AG04449 (cell line): ENCODE measurements at regions not wholly inside any gene's neighbourhood (a gene's known extent, or its start where the extent isn't known, plus 50 kb on each side); places are given as distances from the start of the nearest gene placed in this dataset.
"Not testable (repeated sequence)": the region's sequence is repeated elsewhere in the genome, so short reads cannot be mapped to it uniquely, and the experiment has no call there.

ENCODE experiments used
- CTCF ChIA-PET: fragments of 350-600 bp; formaldehyde crosslinking; extraction: SDS; loops from one replicate; lab custom pipeline; 2021; ENCODE audit warnings: antibody characterized with exemption; lab: Yijun Ruan, JAX
- POLR2A ChIA-PET: fragments of 400-600, 350-600 bp; formaldehyde crosslinking; extraction: SDS; loops from one replicate; lab custom pipeline; 2020; ENCODE audit warnings: antibody characterized with exemption, inconsistent platforms; lab: Yijun Ruan, JAX
- DNase-seq: peaks from one replicate; pipeline ENCODE4 v3.0.0-alpha.2; 2010; ENCODE audit warnings: low read depth, low spot score
- H3K4me3 ChIP-seq: 2 replicates; pipeline ENCODE4 v1.5.1; 2011; ENCODE audit warnings: low read depth, mild to moderate bottlenecking, control low read depth, low read length
- TF ChIP-seq, protein P1 (sequence below): IDR thresholded peaks from one replicate; pipeline ENCODE4 v1.5.1; 2011; ENCODE audit warnings: mild to moderate bottlenecking, moderate library complexity, low read length, control low read depth, inconsistent platforms; ENCODE audit not compliant: insufficient read depth; ENCODE audit errors: missing control alignments

DNA sequence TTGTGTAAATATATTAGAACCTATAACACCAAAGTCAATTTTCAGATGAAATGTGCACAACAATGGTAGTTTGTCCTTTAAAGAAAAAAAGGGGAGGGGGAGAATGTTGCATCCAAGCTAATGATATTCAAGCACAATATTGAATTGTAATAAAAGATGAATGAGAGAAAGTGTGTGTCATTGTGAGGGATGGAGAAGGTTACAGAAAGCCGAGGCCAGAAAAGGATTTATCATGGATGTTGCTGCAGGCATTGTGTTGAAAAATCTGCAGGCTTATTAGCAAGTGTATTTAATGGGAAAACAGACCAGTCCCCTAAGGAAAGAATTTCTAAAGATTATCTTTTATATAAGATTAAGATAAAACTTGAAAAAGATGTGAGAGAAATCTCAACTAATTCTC, 186.5 kb downstream of the SPTSSA start:
- POLR2A ChIA-PET: no interaction called here
- no peak overlapping the region for H3K4me3 ChIP-seq
- DNase-seq: no peak
- TF ChIP-seq, protein P1, sequence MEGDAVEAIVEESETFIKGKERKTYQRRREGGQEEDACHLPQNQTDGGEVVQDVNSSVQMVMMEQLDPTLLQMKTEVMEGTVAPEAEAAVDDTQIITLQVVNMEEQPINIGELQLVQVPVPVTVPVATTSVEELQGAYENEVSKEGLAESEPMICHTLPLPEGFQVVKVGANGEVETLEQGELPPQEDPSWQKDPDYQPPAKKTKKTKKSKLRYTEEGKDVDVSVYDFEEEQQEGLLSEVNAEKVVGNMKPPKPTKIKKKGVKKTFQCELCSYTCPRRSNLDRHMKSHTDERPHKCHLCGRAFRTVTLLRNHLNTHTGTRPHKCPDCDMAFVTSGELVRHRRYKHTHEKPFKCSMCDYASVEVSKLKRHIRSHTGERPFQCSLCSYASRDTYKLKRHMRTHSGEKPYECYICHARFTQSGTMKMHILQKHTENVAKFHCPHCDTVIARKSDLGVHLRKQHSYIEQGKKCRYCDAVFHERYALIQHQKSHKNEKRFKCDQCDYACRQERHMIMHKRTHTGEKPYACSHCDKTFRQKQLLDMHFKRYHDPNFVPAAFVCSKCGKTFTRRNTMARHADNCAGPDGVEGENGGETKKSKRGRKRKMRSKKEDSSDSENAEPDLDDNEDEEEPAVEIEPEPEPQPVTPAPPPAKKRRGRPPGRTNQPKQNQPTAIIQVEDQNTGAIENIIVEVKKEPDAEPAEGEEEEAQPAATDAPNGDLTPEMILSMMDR: no peak
- CTCF ChIA-PET: no interaction called here

DNA sequence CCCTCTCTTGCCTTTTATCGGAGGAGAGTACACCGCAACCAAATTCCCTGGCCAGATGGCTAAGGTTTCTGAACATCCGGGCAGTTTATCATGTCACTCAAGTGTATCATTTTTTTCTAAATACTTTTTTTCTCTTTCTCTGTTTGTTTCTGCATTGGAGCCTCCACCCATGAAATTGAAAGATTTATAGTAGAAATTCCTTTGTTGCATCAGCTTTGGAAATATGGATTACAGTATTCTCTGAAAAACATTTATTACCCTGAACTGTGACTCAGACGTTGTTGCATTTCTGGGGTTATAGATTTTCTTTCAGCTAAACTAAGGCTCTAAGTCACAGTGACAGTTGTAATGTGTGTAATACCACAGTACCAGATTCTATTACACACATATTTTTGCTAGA, 187.0 kb downstream of the SPTSSA start:
- ChIA-PET POLR2A (no interaction called here), CTCF (no interaction called here)

DNA sequence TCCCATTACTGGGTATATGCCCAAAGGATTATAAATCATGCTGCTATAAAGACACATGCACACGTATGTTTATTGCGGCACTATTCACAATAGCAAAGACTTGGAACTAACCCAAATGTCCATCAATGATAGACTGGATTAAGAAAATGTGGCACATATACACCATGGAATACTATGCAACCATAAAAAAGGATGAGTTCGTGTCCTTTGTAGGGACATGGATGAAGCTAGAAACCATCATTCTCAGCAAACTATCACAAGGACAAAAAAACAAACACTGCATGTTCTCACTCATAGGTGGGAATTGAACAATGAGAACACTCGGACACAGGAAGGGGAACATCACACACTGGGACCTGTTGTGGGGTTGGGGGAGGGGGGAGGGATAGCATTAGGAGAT, 188.3 kb downstream of the SPTSSA start:
- POLR2A ChIA-PET, H3K4me3 ChIP-seq, DNase-seq, CTCF ChIA-PET: not testable (repeated sequence)

More for the DNA sequence above, 187.0 kb downstream of the SPTSSA start:
- TF ChIP-seq, protein P1: no peak
- H3K4me3 ChIP-seq: no peak overlapping the region
- DNase-seq: no peak

DNA sequence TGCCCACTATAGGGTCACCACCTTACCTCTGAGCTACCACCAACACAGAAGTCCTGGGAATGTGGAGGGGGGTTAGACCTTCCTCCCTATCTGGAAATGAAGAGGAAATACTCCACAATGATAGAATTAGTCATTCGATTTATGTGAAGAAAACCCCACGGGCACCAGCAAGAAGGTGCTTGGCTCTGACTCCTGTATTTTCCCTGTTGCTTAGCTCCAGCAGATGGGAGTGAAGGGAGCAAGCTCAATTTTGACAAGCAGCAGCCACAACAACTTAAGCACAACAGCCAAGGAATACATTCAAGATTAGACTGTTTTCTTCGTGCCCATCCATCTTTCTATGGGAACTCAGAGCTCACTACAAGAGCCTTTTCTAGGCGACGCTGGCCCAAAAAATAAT, 191.7 kb downstream of the SPTSSA start:
- no peak overlapping the region for H3K4me3 ChIP-seq
- no peak for DNase-seq
- CTCF ChIA-PET: no interaction called here
- TF ChIP-seq, protein P1: no peak
- POLR2A ChIA-PET: no interaction called here

DNA sequence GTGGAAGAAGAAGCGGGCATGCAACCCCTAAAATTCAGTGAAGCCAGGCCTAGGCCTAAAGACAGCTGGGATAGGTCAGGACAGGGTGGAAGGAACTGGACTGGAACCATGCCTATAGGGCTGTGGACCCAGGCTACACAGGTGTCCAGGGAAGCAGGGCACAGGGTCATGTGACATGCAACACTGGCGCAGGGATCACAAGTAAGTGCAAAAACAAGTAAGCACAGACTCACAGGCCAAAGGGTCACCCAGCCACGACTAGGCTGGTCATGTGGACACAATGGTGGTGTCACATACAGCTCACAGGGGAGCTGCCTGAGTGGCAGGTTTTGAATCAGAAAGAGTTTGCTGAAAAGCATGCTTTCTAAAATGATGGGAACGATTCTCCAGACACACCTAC, 195.7 kb downstream of the SPTSSA start:
- TF ChIP-seq, protein P1: no peak
- ChIA-PET CTCF (no interaction called here), POLR2A (no interaction called here)

DNA sequence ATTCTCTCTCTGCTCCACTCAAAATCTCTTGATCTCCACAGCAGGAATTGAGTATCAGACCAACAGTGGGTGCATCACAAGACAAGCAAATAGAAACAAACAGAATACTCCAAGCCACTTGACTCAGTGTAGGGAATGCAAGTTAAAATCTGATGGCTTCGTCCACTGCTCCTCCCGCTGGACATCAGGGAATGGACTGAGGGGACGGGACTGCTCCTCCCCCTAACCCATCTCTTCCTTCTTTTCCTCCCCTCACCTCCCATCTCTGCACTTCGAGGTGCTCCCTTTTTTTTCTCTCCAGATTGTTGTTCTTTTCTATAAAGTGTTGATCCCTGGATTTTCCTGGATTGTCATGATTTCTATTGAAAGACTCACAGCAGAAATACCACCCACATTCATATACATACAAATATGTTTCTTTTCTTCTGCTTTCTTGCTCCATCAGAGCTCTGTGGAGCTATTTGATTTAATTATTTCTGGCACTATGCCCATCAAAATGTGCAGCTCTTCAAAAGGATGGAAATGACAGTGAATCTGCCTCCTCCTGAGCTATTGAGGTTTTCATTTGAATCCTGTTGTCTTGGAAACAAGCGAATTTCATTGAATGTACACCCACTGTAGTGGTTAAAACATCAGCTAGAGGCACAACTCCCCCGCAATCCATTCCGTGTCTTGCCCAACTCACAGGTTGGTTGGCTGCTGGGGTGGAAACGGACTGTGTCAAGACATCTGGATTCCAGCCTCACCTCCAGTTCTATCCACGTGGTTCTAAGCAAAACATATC, 199.7 kb downstream of the SPTSSA start:
- TF ChIP-seq, protein P1: no peak
- POLR2A ChIA-PET: no interaction called here
- CTCF ChIA-PET: no interaction called here
- DNase-seq: no peak
- no peak overlapping the region for H3K4me3 ChIP-seq

More for the DNA sequence above, 195.7 kb downstream of the SPTSSA start:
- no peak for DNase-seq
- no peak overlapping the region for H3K4me3 ChIP-seq

DNA sequence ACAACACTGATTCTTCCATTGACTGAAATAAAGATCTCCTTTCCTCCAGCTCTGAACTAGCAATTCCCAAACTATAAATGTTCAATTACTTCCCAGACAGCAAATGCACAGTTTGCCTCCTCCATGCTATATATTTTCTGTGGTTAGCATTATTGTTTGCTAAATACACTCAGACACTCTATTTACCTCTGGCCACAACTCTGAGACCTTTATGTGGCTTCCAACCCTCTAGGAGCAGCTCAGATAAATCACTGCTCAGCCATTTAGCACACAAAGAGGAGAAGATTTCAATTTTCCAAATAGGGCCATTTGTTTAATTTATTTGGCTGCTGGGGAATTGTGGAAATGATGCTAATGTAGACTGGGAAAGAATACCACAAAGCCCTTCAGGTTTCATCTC, 202.0 kb downstream of the SPTSSA start:
- no peak for DNase-seq
- POLR2A ChIA-PET: no interaction called here
- CTCF ChIA-PET: interaction anchor here (0.6 kb wide), 1 partner anchor 1561 kb away, joined by 3 read pairs; no protein-coding TSS in a partner anchor
- no peak overlapping the region for H3K4me3 ChIP-seq
- TF ChIP-seq, protein P1: no peak
